ENCODE measurements at regions not wholly inside any gene's neighbourhood (a gene's known extent, or its start where the extent isn't known, plus 50 kb on each side); places are given as distances from the start of the nearest gene placed in this dataset.

- WGBS: 73% methylated on average over 3 of the region's 3 CpGs
These were observed 381.0 kb upstream of the BOD1L1 start for GRCh38 chr4:14008494-14008893.

DNA sequence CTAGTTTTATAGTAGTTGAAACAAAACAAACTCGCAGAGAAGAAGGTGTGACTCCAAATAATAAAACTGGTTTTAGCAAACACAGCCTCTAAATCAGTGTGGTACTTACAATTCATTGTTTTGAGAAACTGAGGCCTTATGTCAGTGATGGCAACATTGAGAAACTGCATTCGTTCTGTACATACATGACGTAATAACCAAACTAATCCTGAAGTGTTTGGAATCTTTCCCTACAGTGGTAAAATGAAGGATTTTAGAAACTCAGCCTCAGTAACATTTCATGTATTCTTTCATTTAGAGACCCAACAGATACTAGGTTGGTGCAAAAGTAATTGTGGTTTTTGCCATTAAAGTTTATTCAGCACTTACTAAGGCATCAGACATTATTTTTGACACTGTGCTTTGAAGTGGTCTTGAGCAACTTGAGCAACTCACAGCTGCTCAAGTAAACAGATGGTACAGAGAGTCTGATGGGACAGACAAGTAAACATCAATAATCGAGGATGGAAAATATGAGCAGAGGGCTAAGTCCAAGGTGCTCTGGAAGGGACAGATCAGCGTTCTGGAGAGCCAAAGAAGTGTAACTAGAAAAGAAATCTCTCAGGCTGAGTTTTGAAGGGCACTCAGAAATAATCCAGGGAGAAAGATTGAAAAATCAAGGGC, 390.8 kb upstream of the BOD1L1 start:
- WGBS: 79% methylated on average over 5 of the region's 5 CpGs
- H3K27me3 ChIP-seq: no peaks in the 10 kb centered on the region
- no peak for DNase-seq (ENCODE audit: extremely low spot score)
- no peak overlapping the region for H3K27ac ChIP-seq (replicated peaks in 1 of 4)
- no peaks in the 10 kb centered on the region for H3K36me3 ChIP-seq
- H3K9me3 ChIP-seq: peaks cover 0 to 12% (median 10%) of the 10 kb centered on the region in 4 donors
- H3K4me1 ChIP-seq: no peaks in the 10 kb centered on the region
- intact Hi-C loops (cut with DNase I): no loop called here
- TF ChIP-seq POLR2A (IDR thresholded peaks at IDR 0.05; ENCODE audit: low read depth) (no peak), POLR2AphosphoS5 (IDR thresholded peaks at IDR 0.05) (no peak)
- no peak overlapping the region for H3K4me3 ChIP-seq

More at GRCh38 chr4:14008494-14008893, 381.0 kb upstream of the BOD1L1 start:
- no peaks in the 10 kb centered on the region for H3K27me3 ChIP-seq
- intact Hi-C loops (cut with DNase I): no loop called here
- H3K27ac ChIP-seq (replicated peaks in 1 of 4): no peak overlapping the region
- no peaks in the 10 kb centered on the region for H3K36me3 ChIP-seq
- no peaks in the 10 kb centered on the region for H3K9me3 ChIP-seq
- no peaks in the 10 kb centered on the region for H3K4me1 ChIP-seq
- DNase-seq (ENCODE audit: extremely low spot score): no peak
- TF ChIP-seq EP300 (IDR thresholded peaks at IDR 0.05): no peak
- TF ChIP-seq, protein P1, sequence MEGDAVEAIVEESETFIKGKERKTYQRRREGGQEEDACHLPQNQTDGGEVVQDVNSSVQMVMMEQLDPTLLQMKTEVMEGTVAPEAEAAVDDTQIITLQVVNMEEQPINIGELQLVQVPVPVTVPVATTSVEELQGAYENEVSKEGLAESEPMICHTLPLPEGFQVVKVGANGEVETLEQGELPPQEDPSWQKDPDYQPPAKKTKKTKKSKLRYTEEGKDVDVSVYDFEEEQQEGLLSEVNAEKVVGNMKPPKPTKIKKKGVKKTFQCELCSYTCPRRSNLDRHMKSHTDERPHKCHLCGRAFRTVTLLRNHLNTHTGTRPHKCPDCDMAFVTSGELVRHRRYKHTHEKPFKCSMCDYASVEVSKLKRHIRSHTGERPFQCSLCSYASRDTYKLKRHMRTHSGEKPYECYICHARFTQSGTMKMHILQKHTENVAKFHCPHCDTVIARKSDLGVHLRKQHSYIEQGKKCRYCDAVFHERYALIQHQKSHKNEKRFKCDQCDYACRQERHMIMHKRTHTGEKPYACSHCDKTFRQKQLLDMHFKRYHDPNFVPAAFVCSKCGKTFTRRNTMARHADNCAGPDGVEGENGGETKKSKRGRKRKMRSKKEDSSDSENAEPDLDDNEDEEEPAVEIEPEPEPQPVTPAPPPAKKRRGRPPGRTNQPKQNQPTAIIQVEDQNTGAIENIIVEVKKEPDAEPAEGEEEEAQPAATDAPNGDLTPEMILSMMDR (IDR thresholded peaks at IDR 0.05): no peak
- no peak for TF ChIP-seq POLR2AphosphoS5 (IDR thresholded peaks at IDR 0.05)
- TF ChIP-seq POLR2A (IDR thresholded peaks at IDR 0.05; ENCODE audit: low read depth): no peak
- H3K4me3 ChIP-seq: no peak overlapping the region

DNA sequence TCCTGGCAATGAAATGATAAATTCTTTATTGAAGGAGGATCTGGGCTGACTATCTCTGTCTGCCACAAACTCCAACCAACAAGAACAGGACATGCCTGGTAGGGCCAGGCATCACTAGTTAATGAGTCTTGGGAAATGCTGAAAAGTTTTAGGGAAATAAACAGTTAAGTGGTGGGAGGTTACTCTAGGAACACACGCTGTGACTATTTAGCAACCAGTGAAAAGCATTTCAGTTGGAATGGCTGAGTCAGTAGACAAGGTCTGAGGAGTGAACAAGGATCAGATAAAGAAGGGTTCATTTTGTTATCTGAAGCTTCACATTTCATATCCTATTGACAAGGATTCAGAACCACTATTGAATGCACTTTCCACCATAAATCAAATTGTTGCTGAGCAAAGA, 394.9 kb upstream of the BOD1L1 start:
- Histone ChIP-seq H3K4me1 (no peaks in the 10 kb centered on the region), H3K27me3 (no peaks in the 10 kb centered on the region), H3K36me3 (no peaks in the 10 kb centered on the region), H3K27ac (replicated peaks in 1 of 4) (no peak overlapping the region), H3K9me3 (no peaks in the 10 kb centered on the region), H3K4me3 (no peak overlapping the region)
- intact Hi-C loops (cut with DNase I): no loop called here
- TF ChIP-seq EP300 (IDR thresholded peaks at IDR 0.05): no peak
- no peak for TF ChIP-seq POLR2A (IDR thresholded peaks at IDR 0.05; ENCODE audit: low read depth)
- TF ChIP-seq, protein P1 (IDR thresholded peaks at IDR 0.05): no peak
- TF ChIP-seq POLR2AphosphoS5 (IDR thresholded peaks at IDR 0.05): no peak
- WGBS: 41% methylated on average over 1 of the region's 1 CpG
- no peak for DNase-seq (ENCODE audit: extremely low spot score)

DNA sequence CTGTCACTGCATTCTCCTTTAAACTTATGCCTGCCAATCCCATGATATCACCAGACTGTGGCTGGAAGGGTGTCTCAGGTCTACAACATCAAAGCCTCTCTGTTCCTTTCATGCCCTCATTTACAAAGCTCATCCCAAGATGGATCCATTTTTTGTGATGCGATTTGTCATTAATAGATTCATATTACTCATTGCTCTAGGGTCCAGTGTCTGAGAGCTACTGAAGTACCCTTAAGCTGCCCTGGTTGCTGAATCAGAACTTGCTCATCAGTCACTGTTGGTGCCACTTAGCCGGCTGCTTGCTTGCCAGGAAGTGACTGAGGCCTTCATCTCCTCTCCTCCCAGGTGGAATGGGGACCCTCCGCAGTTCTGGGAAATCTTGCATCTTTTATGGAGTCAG, 395.5 kb upstream of the BOD1L1 start:
- H3K36me3 ChIP-seq: no peaks in the 10 kb centered on the region
- intact Hi-C loops (cut with DNase I): no loop called here
- 81% methylated on average over 3 of the region's 3 CpGs for WGBS
- no peak for TF ChIP-seq POLR2A (IDR thresholded peaks at IDR 0.05; ENCODE audit: low read depth)
- no peak for TF ChIP-seq POLR2AphosphoS5 (IDR thresholded peaks at IDR 0.05)
- TF ChIP-seq, protein P1 (IDR thresholded peaks at IDR 0.05): no peak
- TF ChIP-seq EP300 (IDR thresholded peaks at IDR 0.05): no peak
- no peak overlapping the region for H3K27ac ChIP-seq (replicated peaks in 1 of 4)
- no peaks in the 10 kb centered on the region for H3K4me1 ChIP-seq
- H3K27me3 ChIP-seq: no peaks in the 10 kb centered on the region
- H3K9me3 ChIP-seq: no peaks in the 10 kb centered on the region
- no peak overlapping the region for H3K4me3 ChIP-seq
- DNase-seq (ENCODE audit: extremely low spot score): no peak

DNA sequence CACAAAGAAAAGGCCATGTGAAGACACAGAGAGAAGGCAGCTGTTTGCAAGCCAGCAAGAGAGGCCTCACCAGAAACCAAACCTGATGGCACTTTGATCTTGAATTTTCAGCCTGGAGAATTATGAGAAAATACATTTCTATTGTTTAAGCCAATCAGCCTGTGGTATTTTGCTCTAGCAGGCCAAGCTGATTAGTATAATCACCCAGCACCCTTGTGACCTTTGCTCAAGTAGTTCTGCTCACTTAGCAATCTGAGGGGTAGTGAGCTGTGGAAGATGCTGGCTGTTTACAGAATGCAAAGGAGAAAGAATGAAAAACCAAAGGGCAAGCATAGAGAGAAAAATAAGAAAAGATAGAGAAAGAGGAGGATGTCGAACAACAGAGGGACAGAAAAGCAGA, 396.4 kb upstream of the BOD1L1 start:
- Histone ChIP-seq H3K9me3 (no peaks in the 10 kb centered on the region), H3K27ac (replicated peaks in 1 of 4) (no peak overlapping the region), H3K27me3 (no peaks in the 10 kb centered on the region), H3K36me3 (no peaks in the 10 kb centered on the region), H3K4me1 (peaks cover 0 to 3% (median 0%) of the 10 kb centered on the region in 4 donors), H3K4me3 (no peak overlapping the region)
- intact Hi-C loops (cut with DNase I): no loop called here
- WGBS: 92% methylated on average over 1 of the region's 1 CpG
- DNase-seq (ENCODE audit: extremely low spot score): no peak
- no peak for TF ChIP-seq POLR2AphosphoS5 (IDR thresholded peaks at IDR 0.05)
- no peak for TF ChIP-seq POLR2A (IDR thresholded peaks at IDR 0.05; ENCODE audit: low read depth)
- no peak for TF ChIP-seq EP300 (IDR thresholded peaks at IDR 0.05)
- TF ChIP-seq, protein P1 (IDR thresholded peaks at IDR 0.05): no peak

Measured in esophagus muscularis mucosa (tissue), 4 donors.